HG03432 (cell line): ENCODE measurements at regions not wholly inside any gene's neighbourhood (a gene's known extent, or its start where the extent isn't known, plus 50 kb on each side); places are given as distances from the start of the nearest gene placed in this dataset.

Experiments used
- ATAC-seq: cut with Tn5 transposase; IDR thresholded peaks from one replicate; pipeline ENCODE4 v1.9.1; 2021; ENCODE audit warnings: mild to moderate bottlenecking, moderate library complexity; ENCODE audit not compliant: unreplicated experiment

- no peak for ATAC-seq
These were observed 200.2 kb downstream of the RPLP1 start for GRCh38 chr15:69652751-69653305.

GRCh38 chr15:69653306-69653705 lies 200.7 kb downstream of the RPLP1 start:
- ATAC-seq = no peak

DNA sequence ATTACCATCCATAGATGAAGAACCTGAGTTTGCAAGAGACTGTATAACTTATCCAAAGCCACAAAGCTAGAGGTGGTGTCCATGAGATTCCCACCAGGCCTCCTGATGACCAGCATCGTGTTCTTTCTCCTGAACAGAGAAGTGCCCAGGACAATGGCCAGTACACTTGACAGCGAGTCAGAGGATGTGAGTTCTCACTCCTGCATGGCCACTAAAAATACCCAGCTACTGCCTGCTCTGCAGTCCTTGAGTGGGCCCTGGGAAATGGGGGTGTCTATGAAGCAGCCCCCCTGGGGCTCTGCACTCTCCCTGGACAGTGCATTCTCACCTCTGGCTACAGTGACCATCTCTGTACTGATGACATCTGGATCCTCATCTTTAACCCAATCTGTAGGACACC lies 201.2 kb downstream of the RPLP1 start:
- no peak for ATAC-seq

- no peak for ATAC-seq
These were observed 203.8 kb downstream of the RPLP1 start for GRCh38 chr15:69656271-69657030.

DNA sequence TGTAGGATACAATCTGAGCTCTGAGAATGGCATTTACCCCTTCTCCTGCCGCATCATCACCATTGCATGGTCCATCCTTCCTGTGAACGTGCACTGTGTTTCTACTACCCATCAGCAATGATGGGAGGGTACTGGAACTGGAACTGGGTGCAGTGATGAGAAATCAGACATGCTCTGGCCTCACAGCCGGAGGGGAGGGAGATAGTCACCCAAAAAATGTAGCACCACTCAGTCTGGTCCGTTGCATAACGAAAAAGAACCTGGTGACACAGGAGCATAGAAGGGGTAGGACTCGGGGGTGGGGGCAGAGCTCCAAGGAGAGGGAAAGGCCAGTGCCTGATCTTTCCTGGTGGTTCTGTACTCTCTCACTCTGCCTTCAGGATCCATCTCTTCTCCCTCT lies 205.0 kb downstream of the RPLP1 start:
- ATAC-seq = no peak

DNA sequence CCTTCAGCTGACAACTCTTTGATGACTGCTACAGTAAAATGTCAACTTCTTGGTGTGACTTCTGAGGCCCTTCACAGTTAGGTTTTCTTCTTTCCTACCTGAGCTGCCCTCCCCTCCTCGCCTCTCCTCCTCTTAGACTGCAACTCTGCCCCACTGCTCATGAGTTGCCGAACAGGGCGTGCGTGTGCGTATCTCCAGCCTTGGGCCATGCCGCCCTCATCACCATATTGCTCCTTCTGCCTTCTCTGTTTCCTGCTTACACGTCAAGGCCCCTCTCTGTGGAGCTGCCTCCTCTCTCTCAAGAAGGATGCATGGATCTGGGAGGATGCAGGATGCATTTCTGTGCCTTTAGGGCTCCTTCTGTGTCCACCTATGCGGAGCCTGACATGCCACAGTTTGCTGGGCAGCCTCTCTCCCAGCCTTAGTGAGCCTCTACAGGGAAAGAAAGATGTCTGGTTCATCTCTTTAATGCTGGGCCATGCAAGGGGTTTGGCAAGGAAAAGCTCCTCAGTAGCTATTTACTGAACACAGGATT lies 205.9 kb downstream of the RPLP1 start:
- ATAC-seq = no peak

DNA sequence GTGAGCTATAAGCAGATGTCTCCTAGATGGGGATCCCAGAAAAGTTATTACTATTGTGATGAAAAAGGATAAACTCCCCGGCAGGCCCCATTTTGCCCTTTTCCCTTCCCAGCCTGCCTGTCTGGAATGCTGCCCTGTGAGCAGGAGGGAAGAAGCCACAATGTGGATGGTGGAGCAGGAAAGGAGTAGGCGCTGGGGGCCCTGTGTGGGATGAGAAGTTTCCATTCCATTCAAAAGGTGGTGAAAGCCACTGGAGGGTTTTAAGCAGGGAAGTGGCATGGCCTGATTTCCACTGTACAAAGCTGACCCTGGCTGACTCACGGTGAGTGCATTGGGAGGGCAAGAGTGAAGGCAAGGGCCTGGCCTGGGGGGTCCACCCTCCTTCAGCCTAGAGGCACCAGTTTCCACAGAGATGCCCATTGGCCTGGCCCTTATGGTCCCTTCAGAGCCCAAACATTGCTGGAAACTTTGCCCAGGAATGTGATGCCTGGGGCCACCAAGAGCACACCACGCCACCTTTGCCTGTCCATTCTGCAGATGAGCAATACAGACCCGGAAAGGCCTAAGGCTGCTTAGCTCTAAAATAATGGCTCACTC lies 206.9 kb downstream of the RPLP1 start:
- no peak for ATAC-seq

GRCh38 chr15:69660114-69660513 lies 207.5 kb downstream of the RPLP1 start:
- no peak for ATAC-seq

DNA sequence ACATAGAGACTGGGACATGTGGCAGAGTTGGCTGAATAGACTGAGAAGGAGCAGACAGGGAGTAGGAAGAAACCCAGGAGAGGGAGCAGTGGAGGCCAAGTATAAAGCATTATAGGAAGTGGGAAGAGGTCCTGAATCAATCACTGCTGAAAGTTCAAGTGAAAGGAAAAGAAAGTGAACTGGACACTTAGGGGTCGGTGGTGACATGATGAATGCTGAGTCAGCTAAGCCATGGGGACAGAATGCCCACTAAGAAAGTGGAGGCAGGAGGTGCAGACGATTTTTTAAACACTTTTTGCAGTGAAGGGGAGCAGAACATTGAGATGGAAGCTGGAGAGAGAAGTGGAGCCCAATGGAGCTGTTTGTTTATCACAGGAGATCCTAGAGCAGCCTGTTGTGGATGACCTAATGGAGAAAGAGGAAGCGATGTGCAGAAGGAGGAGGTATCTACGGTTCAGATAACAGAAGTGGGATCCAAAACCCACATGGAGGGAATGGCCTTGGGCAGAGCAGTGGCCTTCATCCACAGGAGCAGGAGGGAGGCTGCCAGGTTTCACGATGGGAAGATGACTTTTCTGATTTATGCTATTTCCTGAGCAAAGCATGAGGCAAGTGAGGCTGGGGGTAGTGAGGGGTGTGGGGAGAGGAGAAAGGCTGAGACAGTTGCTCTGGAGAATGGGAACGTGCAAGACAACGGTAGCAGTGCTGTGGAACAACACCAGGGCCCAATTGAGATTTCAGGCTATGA lies 208.2 kb downstream of the RPLP1 start:
- ATAC-seq = no peak

DNA sequence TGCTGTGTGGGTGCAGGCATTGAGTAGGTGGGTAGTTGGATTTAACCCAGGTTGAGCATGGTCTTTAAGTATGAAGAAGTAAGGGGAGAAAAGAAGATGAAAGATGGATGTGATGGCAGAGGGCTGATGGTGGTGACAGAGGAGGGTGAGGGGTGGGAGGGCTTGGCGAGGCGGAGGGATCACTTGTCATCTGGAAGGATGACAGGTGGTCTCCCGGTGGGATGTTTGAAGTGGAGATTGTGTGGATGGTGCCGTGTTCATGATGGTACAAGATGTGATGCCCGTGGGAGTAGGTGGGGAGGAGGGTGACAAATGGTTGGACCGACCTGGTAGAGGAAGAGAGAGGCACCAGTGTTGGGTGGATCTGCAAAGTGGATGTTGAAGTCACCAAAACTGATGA lies 208.8 kb downstream of the RPLP1 start:
- no peak for ATAC-seq

- ATAC-seq = no peak
These were observed 209.4 kb downstream of the RPLP1 start for GRCh38 chr15:69661871-69662644.

DNA sequence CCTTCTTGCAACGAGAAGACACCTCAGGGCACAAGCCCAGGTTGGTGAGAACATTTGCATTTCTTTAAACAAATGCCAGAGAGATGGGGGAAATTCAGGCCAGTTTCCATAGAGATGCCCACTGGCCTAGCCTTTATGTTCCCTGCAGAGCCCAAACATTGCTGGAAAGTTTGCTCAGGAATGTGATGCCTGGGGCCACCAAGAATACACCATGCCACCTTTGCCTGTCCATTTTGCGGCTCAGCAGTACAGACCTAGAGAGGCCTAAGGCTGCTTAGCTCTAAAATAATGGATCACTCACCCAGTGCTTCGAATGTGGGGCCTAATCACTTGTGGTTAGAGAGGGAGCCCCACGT lies 210.0 kb downstream of the RPLP1 start:
- no peak for ATAC-seq

- ATAC-seq = no peak
These were observed 210.8 kb downstream of the RPLP1 start for GRCh38 chr15:69663441-69663840.

GRCh38 chr15:69663982-69664381 lies 211.4 kb downstream of the RPLP1 start:
- no peak for ATAC-seq

- ATAC-seq = no peak
These were observed 212.3 kb downstream of the RPLP1 start for GRCh38 chr15:69664572-69665571.

GRCh38 chr15:69665641-69666111 lies 213.1 kb downstream of the RPLP1 start:
- ATAC-seq = no peak

- ATAC-seq = no peak
These were observed 213.8 kb downstream of the RPLP1 start for GRCh38 chr15:69666441-69666882.

GRCh38 chr15:69666921-69667811 lies 214.5 kb downstream of the RPLP1 start:
- ATAC-seq = peak; percentile 47
